Gastroesophageal sphincter (tissue), 3 donors: ENCODE measurements at regions not wholly inside any gene's neighbourhood (a gene's known extent, or its start where the extent isn't known, plus 50 kb on each side); places are given as distances from the start of the nearest gene placed in this dataset.

Source experiments
- EP300 ChIP-seq: sonication (generic); formaldehyde crosslinking; IDR thresholded peaks from one replicate; pipeline ENCODE4 v1.6.1; 2017; ENCODE audit warnings: antibody characterized with exemption, mild to moderate bottlenecking
- POLR2A ChIP-seq, 2 donors: fragments of 450-650 bp; IDR thresholded peaks; one replicate each; pipeline ENCODE4 v1.6.1; 2017; ENCODE audit warnings: antibody characterized with exemption in 2 of 2, mild to moderate bottlenecking in 2 of 2, moderate library complexity in 1 of 2
- POLR2AphosphoS5 ChIP-seq: sonication (generic); formaldehyde crosslinking; IDR thresholded peaks from one replicate; pipeline ENCODE4 v1.6.1; 2017; ENCODE audit warnings: antibody characterized with exemption
- TF ChIP-seq, protein P1 (sequence below), 4 experiments: fragments of 200-600 bp in 2 of 4; fragments of 450-650 bp in 2 of 4; sonication (generic) in 1 of 4; IDR thresholded peaks; one replicate each; pipeline ENCODE4 v1.5.1; 2017 to 2019; ENCODE audit warnings: antibody characterized with exemption in 4 of 4, mild to moderate bottlenecking in 2 of 4, moderate library complexity in 2 of 4

DNA sequence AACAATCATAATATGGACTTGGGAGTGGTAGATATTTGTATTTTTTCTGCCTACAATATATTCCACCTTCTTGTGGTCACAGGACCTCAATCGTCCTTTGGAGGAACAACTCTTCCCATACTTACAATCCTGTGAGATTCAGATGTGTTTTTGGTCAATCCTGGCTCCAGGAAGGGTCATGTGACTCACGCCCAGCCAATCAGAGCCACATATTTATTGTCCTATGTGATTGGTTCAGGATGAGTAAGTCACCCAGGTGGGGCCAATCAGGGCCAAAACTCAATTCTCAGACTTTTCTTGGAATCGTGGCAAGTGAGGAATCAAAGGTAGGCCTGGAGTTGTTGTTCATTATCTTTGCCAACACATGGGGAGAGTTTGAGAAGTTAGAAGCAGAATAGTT lies 264.9 kb downstream of the SUDS3 start:
- TF ChIP-seq, protein P1, sequence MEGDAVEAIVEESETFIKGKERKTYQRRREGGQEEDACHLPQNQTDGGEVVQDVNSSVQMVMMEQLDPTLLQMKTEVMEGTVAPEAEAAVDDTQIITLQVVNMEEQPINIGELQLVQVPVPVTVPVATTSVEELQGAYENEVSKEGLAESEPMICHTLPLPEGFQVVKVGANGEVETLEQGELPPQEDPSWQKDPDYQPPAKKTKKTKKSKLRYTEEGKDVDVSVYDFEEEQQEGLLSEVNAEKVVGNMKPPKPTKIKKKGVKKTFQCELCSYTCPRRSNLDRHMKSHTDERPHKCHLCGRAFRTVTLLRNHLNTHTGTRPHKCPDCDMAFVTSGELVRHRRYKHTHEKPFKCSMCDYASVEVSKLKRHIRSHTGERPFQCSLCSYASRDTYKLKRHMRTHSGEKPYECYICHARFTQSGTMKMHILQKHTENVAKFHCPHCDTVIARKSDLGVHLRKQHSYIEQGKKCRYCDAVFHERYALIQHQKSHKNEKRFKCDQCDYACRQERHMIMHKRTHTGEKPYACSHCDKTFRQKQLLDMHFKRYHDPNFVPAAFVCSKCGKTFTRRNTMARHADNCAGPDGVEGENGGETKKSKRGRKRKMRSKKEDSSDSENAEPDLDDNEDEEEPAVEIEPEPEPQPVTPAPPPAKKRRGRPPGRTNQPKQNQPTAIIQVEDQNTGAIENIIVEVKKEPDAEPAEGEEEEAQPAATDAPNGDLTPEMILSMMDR (IDR thresholded peaks at IDR 0.05), result no peak
- TF ChIP-seq EP300 (no peak), POLR2A (IDR thresholded peaks at IDR 0.05) (no peak), POLR2AphosphoS5 (no peak)
